ENCODE measurements at regions not wholly inside any gene's neighbourhood (a gene's known extent, or its start where the extent isn't known, plus 50 kb on each side); places are given as distances from the start of the nearest gene placed in this dataset.

- FAIRE-seq (no peak), DNase-seq (ENCODE audit: low spot score) (no peak), ATAC-seq (no peak)
- ChIA-PET POLR2A (no interaction called here), CTCF (ENCODE audit: low intra/inter-chr PET ratio, low total read pairs) (no interaction called here)
- no peaks in the 10 kb centered on the region for H4K20me1 ChIP-seq (ENCODE audit: insufficient read depth, low read length)
- intact Hi-C loops (cut with micrococcal nuclease; ENCODE audit: unreplicated experiment): no loop called here
- H3K9me3 ChIP-seq (ENCODE audit: low read length): no peaks in the 10 kb centered on the region
- in situ Hi-C loops (cut with HindIII; ENCODE audit: extremely low pct_ligation_motif_present, low pct_unique_long_range_greater_than_20kb): loop anchor here (25.0 kb wide), 1 partner anchor 663 kb away; no protein-coding TSS in a partner anchor
- H3K27ac ChIP-seq (ENCODE audit: extremely low read length, insufficient read depth, low read length): no peak overlapping the region
- H3K9ac ChIP-seq (ENCODE audit: insufficient read depth, low read depth, low read length): no peak overlapping the region
- no peak overlapping the region for H3K4me2 ChIP-seq (ENCODE audit: low read depth, low read length)
- H3K36me3 ChIP-seq (replicated peaks in 1 of 2; ENCODE audit: control insufficient read depth in 1 of 2, insufficient read depth in 2 of 2, low read length in 2 of 2): no peaks in the 10 kb centered on the region
- WGBS (ENCODE audit: low lambda C conversion rate): 0% methylated on average over 1 of the region's 1 CpG
- H3K4me1 ChIP-seq (ENCODE audit: insufficient read depth, low read length): no peaks in the 10 kb centered on the region
- H3K79me2 ChIP-seq (ENCODE audit: insufficient read depth, low read length): no peaks in the 10 kb centered on the region
- no peak overlapping the region for H2AFZ ChIP-seq (ENCODE audit: low read length)
- H3K4me3 ChIP-seq (replicated peaks in 1 of 3; ENCODE audit: insufficient read depth in 1 of 3, low read depth in 2 of 3, low read length in 3 of 3): no peak overlapping the region
- no TSS peak for BruUV-seq (replicated peaks)
- no peaks in the 10 kb centered on the region; a peak in 1 of 5 replicates for H3K27me3 ChIP-seq (ENCODE audit: control insufficient read depth in 1 of 2, insufficient read depth in 2 of 2, low read length in 2 of 2)
- TF ChIP-seq KDM3A (CRISPR knock-in tag; IDR thresholded peaks at IDR 0.05; ENCODE audit: low read depth) (no peak), RORA (CRISPR knock-in tag; IDR thresholded peaks at IDR 0.05) (no peak), ZSCAN22 (CRISPR knock-in tag; IDR thresholded peaks at IDR 0.05) (no peak), ZNF503 (CRISPR knock-in tag; IDR thresholded peaks at IDR 0.05) (no peak), GZF1 (CRISPR knock-in tag; IDR thresholded peaks at IDR 0.05) (no peak), SMAD9 (CRISPR knock-in tag; IDR thresholded peaks at IDR 0.05) (no peak), ZBTB20 (CRISPR knock-in tag; IDR thresholded peaks at IDR 0.05; ENCODE audit: borderline replicate concordance, low read depth) (no peak), ZNF546 (CRISPR knock-in tag; conservative IDR thresholded peaks at IDR 0.05) (no peak), ZNF607 (CRISPR knock-in tag; IDR thresholded peaks at IDR 0.05; ENCODE audit: borderline replicate concordance) (no peak), ZFX (CRISPR knock-in tag; IDR thresholded peaks at IDR 0.05; ENCODE audit: low read depth) (no peak), IRX3 (CRISPR knock-in tag; IDR thresholded peaks at IDR 0.05; ENCODE audit: borderline replicate concordance, low read depth) (no peak), ZNF547 (CRISPR knock-in tag; IDR thresholded peaks at IDR 0.05) (no peak), CBFB (CRISPR knock-in tag; IDR thresholded peaks at IDR 0.05) (no peak)
- TF ChIP-seq, protein P1, sequence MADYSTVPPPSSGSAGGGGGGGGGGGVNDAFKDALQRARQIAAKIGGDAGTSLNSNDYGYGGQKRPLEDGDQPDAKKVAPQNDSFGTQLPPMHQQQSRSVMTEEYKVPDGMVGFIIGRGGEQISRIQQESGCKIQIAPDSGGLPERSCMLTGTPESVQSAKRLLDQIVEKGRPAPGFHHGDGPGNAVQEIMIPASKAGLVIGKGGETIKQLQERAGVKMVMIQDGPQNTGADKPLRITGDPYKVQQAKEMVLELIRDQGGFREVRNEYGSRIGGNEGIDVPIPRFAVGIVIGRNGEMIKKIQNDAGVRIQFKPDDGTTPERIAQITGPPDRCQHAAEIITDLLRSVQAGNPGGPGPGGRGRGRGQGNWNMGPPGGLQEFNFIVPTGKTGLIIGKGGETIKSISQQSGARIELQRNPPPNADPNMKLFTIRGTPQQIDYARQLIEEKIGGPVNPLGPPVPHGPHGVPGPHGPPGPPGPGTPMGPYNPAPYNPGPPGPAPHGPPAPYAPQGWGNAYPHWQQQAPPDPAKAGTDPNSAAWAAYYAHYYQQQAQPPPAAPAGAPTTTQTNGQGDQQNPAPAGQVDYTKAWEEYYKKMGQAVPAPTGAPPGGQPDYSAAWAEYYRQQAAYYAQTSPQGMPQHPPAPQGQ (CRISPR knock-in tag; IDR thresholded peaks at IDR 0.05; ENCODE audit: borderline replicate concordance): no peak
Measured at GRCh38 chr9:31124389-31124788, 1260.1 kb upstream of the ACO1 start.
